HL-60 (cell line): ENCODE measurements at regions not wholly inside any gene's neighbourhood (a gene's known extent, or its start where the extent isn't known, plus 50 kb on each side); places are given as distances from the start of the nearest gene placed in this dataset.

Source experiments
- CTCF ChIP-seq: IDR thresholded peaks from one replicate; pipeline ENCODE4 v1.5.1; 2011; ENCODE audit warnings: low read length, control low read depth, inconsistent platforms; ENCODE audit not compliant: insufficient read depth
- POLR2AphosphoS5 ChIP-seq: IDR thresholded peaks from 2 replicates; pipeline ENCODE4 v1.6.1; 2012; ENCODE audit warnings: low read depth

GRCh38 chr5:51882647-51883046 lies 499.4 kb downstream of the ISL1 start:
- no peak for TF ChIP-seq POLR2AphosphoS5
- no peak for TF ChIP-seq CTCF
